GM21423 (cell line): ENCODE measurements at regions not wholly inside any gene's neighbourhood (a gene's known extent, or its start where the extent isn't known, plus 50 kb on each side); places are given as distances from the start of the nearest gene placed in this dataset.
"Not testable (repeated sequence)": the region's sequence is repeated elsewhere in the genome, so short reads cannot be mapped to it uniquely, and the experiment has no call there.

Experiments used
- ATAC-seq: cut with Tn5 transposase; IDR thresholded peaks from one replicate; pipeline ENCODE4 v1.9.1; 2021; ENCODE audit warnings: mild to moderate bottlenecking, moderate library complexity; ENCODE audit not compliant: unreplicated experiment

DNA sequence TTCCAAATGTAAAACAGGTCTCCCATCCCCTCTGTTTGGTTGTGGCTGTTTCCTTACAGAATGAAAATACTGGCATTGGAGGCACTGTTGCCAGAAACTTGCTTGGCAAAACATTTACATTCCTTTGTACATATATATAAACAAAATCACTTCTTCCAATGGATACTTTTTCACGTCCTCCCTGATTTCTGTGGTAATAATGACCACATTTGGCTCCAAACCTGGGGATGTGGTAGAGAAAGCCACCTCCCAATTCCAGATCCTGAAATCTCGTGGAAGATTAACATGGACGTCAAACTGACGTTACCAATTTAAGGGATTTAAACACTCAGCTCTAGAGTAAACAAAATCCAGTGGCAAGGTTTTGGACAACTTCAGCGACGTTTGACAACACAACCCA lies 370.8 kb upstream of the ZFHX3 start:
- no peak for ATAC-seq

DNA sequence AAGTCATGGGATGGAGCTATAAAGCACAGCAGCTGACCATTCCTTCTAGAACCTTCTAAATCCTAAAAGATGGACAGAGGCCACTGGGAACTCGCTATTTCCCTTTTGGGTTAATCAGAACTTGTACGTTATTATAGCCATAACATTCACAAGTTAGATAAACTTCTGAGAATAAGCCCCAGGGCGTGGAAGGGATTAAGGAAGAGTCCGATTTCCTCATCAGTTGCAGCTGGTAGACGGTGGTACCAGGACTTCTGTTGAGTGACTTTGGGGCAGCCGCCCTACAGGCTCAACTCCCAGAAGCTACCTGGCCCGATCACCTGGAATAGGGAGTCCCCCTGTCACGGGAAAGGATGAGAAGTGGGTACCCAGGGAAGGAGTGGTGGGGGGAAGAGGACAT lies 370.1 kb upstream of the ZFHX3 start:
- ATAC-seq, result no peak

DNA sequence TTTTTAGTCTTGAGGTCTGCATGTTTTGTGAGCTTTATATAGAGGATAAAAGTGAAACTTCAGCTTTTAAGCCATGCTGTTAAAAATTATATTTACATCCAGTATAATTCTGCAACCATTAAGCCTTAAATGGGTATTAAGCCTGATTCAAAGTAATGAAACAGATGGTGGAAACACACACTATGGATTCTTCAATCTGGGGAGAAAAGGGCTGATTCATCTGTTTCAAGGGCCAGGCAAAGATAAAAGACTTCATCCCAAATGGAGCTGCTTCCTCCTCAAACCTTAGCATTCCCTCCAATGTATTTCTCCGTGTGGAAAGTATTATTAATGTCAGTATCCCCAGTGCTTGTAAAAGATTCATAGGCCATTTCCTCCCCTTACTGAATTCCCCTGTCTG lies 367.4 kb upstream of the ZFHX3 start:
- ATAC-seq, result no peak

DNA sequence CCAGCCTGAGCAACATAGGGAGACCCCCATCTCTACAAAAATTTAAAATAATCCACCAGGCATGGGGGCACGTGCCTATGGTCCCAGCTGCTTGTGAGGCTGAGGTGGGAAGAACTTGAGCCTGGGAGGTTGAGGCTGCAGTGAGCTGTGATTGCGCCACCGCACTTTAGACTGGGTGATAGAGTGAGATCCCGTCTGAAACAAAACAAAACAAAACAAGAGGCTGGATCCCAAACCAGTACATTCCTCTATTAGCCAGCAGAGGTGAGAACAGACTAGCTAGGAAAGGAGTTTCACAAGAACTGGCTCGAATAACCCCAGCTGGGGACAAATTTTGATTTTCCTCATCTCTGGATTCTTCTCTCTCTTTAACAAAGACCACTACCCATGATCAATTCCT lies 366.7 kb upstream of the ZFHX3 start:
- no peak for ATAC-seq

DNA sequence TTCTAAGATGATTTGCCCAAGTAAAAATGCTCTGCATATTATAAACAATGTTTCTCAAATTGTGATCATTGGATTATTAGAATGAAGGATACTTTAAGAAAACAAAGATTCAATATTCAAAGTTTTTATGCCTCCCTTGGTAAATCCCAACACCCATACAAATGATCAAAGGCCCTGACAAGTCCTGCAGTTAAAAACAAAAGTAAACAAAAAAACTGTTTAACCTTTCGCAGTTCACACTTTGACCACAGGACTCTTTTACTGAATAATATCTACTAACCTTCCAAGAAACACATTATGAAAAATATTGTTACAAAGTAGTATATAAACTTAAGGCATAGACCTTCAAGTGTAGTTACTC lies 365.9 kb upstream of the ZFHX3 start:
- no peak for ATAC-seq

DNA sequence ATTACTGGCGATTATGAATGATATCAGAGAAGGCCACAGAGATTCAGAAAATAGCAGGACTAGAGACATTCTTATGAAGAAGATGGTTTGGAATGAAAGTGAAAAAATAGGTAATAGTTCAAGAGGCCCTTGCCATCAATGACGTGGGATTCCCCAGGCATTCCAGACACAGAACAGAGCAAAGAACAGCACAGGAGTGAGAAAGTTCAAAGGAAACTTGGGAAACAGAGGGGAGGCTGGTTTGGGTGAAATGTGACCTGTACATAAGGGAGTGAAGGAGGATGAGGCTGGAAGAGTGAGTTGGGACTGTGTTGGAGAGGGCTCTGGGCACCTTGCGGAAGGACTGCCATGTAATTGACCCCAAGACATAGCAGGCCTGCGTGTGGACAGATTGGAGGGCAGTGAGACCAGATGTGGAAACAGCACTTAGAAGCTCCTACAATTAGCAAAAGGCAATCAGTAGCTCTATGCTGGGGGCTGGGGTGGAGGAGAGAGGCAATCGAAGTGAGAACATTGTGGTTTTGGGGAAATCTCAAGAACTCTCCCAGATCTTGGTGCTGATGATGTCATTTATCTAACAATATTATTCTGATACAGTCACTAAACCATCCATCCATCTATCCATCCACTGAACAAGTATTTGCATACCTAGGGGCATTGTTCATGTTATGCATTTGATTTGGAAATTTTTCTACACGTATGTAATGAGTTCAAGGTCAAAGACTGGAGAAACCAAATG lies 365.3 kb upstream of the ZFHX3 start:
- no peak for ATAC-seq

DNA sequence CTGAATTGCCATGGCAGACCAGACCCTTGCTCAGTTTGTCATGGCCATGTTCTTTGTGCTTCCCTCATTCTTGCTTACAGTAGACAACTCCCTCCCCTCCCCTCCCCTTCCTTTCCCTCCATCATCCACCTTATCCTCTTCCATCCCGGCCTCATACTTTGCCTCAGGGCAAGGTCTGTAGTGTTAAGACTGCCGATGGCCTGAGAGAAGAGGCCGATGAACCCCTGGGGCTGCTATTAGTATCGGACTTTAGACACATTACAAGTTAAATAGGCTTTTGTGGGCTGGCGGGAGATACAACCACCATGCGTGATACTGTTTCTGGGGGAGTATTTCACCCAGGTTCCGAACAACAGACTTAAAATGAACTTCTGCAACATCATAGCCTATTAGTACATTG lies 364.5 kb upstream of the ZFHX3 start:
- no peak for ATAC-seq

DNA sequence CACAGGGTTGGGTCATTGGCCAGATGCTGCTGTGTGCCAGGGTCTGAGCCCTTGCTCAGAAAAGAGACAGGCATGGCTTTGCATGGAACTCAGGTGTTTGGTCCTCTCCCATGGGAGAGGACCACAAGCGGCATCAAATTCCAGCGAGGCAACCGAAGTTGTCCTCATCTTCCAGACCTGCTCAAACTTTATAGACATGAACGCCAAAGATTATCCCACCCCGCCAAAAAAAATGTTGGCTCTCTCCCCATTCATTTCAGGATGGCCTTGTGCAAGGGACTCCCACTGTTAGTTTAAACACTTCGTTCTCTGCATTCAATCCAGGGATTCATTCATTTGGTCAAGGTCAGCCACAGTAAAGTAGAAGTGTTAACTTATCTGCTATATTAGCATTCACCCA lies 360.8 kb upstream of the ZFHX3 start:
- ATAC-seq, result no peak

DNA sequence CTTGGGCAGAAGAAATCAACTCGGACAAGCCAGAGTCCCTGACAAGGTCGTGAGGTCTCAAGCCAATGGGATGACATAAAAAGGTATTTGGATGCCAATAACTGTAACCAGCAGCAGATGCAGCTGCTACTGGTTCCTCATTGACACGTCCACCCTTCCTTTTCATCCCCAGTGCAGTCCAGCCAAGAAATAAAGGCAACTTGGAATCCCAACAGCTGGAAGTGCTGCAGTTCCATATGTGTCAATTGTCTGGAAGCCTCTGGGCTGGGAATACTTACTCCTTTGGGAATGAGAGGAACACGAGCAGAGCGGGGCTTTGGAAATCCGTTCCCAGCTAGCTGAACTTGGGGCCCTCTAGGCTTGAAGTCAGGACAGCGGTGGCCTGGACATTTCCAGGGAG lies 360.4 kb upstream of the ZFHX3 start:
- ATAC-seq, result no peak

DNA sequence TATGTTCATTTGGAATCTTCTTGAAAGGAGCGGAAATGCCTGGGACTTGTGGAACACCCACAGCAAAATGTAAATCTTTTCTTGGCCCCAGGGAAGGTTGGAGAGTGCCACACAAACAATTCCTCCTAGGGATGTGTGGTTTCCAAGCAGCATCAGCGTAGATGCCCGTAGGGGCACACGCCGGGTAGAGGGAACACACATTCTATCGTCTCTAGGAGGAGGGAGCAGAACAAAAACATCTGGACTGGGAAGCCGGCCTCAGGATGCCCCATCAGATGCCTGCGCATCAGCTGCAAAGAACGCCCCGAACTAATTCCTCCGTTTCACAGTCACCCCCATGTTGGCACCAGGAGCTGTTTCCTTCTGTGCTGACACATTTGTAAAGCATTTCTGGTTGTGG lies 357.9 kb upstream of the ZFHX3 start:
- ATAC-seq, result no peak

DNA sequence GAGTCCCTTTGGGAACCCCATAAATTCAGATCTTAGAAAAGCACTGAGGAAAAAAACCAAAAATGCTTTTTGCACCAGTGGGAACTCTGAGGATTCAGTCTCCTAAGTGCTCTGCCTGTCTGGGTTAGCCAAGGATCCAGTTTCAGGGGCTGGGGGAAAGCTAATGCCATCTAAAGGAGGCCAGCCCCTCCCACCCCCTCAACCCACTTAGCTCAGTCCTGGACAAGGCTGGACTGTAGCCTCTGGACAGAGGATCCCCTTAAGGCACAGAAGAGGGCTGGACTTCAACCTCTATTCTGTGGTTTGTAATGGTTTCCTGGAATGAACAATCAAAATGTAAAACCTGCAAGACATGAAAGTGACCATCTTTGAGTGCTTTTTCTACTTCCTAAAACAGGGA lies 356.1 kb upstream of the ZFHX3 start:
- ATAC-seq, result no peak

DNA sequence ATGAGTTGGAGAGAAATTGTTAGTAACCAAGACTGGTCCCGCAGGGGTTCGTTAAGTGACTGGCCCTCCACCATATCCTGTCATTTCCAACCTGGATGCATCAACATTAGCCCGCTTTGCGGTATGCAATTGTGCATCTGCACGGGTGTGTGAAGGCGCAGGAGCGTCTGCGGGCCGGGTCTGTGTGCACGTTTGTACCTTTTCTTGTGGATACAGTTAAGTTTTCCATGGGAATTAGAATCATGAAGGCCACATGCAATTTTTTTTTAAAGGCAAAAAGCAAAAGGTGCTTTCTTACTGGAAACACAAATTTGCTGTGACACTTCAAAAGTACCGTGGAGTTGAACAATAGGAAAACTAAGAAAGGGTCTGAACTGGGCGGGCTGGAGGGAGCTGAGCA lies 355.4 kb upstream of the ZFHX3 start:
- no peak for ATAC-seq

DNA sequence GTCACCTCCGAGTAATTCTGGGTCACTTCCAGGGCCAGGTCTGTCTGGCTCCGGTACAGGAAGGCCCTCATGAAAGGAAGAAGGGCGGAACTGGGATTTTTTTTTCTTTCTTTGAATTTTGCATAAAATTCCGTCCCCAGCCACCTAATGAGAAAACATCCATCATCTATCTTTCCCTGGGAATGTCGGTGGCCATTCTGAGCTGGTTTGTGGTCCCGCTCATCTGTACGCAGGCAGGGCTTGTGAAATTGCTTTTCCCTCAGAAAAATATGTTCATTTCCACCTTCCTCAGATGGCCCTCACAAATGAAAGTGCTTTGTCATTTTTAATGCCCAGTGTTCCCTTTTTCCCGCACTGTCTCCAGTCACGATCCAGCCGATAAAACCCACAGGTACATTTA lies 353.0 kb upstream of the ZFHX3 start:
- ATAC-seq, result no peak

DNA sequence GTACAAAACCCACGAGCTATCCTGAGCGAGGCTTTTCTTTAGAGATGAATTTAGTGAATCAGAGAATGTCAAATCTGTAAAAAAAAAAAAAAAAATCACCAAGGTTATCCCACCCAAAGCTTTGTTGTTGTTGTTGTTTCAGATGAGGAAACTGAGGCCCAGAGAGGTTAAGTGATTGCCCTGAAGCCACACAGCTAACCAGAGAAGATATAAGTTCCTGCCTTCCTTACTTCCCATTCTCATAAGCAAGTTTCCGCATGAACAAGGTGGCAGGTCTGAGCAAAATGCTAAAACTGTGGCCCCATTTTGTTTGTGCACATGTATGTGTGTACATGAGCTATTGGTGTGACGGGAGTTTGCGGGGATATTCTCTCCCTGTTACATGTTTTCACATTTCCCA lies 352.1 kb upstream of the ZFHX3 start:
- ATAC-seq, result no peak

DNA sequence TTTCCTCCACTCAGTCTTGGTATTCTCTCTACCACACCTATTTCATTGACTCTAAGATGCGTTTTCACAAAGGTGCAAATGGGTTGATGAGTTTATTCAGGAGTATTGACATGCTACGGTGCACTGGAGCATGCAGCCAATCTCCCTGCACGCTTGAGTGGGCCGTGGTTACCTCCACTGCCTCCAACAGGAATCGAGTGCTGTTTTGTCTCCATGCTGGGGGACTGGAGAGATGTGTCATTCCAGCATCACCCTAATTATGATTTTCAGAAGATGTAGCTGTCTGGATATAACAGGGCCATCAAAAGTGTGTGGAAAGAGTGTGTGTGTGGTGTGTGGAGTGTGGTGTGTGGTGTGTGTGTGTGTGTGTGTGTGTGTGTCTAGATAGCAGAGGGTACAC lies 351.6 kb upstream of the ZFHX3 start:
- ATAC-seq, result no peak

DNA sequence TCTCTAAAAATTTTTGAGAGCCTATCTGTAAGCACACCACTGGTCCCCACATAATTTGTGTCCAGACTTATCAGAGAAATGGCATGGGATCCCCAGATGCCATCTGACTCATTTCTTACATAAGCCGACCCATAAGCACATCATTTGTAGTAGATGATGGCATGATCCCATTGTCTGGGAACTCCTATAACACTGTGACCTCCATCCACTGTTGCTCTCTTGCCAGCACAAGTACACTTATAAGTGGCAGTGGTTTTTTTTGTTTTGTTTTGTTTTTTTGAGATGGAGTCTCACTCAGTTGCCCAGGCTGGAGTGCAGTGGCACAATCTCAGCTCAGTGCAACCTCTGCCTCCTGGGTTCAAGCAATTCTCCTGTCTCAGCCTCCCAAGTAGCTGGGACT lies 350.7 kb upstream of the ZFHX3 start:
- ATAC-seq, result not testable (repeated sequence)

DNA sequence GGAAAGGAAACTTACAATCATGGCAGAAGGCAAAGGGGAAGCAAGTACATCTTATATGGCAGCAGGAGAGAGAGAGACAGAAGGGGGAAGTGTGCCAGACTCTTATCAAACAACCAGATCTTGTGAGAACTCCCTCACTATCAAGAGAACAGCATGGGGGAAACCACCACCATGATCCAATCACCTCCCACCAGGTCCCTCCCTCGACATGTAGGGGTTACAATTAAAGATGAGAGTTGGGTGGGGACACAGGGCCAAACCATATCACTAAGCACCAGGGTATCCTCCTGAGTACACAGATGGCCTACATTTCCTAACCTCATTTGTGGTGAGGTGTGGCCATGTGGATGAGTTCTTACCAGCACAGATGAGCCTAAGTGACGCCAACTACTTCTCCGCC lies 348.6 kb upstream of the ZFHX3 start:
- no peak for ATAC-seq

DNA sequence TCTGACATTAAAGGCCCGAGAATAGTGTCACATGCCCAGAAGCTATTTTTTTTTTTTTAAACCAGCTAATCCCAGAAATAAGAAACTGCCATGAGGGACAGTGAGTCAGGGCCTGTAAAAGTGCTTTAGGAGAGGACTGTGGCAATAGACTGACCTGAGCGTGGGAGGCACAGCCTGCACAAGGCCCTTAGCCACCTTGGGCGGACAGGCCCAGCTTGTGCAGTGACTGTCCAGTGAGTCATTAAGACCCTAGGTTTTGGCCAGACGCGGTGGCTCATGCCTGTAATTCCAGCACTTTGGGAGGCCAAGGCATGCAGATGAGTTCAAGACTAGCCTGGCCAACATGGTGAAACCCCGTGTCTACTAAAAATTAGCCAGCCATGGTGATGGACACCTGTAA lies 343.0 kb upstream of the ZFHX3 start:
- no peak for ATAC-seq

DNA sequence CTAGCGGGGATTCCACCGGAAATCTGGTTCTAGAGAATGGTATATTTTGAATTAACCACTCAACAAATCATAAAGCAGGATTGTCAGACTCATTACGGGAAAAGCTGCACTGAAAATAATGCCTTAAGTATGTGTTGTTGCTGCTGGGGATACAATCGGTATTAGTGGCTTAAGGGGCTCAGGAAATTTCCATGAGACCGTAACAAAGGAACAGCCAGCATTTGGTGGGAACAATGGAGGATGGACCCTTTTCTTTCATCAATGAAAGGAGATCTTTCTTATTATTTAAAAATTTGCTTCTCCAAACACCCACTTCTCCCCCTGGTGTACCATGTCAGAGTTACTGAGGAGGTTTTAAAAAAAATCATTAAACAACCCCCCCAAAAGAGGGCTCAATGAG lies 342.6 kb upstream of the ZFHX3 start:
- ATAC-seq, result no peak

DNA sequence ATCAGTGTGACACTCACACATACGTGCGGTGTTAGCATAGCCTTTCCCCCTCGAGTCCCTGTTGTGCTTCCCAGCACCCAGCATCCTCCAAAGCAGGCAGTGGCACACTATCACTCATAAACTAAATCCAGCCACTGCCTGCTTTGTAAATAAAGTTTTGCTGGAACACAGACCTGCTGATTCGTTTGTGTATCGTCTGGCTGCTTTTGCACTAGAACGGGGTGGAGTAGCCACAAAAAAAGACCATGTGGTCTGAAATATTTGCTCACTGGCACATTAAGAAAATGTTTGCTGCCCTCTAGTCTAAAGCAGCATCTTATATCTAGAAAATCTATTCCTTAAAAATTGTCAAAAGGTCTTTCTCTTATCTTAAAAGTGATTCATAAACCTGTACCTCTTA lies 341.2 kb upstream of the ZFHX3 start:
- no peak for ATAC-seq

DNA sequence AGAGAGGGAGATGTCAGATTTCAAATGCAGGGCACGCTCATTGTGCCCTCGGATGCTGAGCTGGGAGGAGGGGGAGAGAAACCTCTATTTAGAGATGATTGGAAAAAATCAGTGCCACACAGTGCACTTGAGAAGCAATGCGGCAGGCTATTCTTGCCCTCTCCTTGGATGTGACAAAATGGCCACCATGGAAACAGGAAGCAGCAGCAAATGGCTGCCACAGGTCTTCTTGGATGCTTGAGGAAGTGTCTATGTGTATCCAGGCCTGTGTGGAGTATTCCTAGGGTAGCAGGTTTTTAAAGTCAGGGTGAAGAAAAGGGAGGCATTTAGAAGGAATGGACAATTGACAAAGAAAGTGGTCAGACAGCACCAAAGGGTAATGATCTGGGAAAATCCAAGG lies 340.1 kb upstream of the ZFHX3 start:
- ATAC-seq, result no peak

DNA sequence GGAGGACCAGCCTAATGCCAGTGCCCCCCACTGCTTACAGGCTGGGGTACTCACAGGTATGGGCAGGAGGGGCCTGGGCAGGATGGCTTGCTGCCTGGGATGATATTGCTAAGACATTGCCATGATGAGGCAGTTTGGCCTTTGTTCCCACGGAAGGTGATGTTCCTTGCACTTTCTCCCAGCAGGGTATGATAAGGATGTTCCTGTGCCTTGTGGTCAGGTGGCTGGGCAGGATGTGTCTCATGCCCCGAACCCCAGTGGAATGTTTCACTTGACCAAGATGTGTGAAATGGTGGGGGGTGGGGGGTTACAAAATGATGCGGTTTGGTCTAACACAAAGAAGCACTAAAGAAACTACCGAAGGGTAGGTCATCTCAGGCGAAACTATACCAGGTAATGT lies 337.8 kb upstream of the ZFHX3 start:
- ATAC-seq, result no peak

DNA sequence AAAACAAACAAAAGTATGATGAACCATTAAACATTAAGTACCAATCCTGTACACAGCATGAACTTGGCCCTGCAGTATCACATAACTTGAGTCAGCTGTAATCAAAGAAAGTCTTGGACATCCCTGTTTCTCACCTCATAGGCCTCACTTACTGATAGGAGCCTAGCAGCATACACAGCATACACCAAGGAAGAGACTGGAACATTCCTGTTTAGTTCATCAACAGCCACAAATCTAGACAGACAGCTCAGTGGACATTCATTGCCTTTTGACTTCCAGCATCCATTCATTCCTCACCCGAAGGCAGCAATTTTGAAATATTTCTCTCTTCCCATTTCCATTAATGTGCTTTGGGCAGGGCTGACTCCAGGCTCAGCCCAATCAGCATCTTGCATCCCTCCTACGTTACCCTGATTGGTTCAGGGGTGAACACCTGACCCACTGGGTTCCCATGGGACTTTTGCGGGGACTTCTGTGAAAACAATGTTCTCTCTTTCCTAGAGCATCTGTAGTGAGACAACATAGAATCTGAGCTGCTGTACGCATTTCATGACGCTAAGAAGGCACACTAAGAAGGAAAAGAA lies 336.7 kb upstream of the ZFHX3 start:
- no peak for ATAC-seq
